Peyer's patch (tissue), 4 donors: ENCODE measurements at regions not wholly inside any gene's neighbourhood (a gene's known extent, or its start where the extent isn't known, plus 50 kb on each side); places are given as distances from the start of the nearest gene placed in this dataset.

ENCODE experiments used
- CTCF ChIP-seq, 6 experiments: fragments of 450-650 bp in 4 of 6; fragments of 200-600 bp in 2 of 6; sonication (generic) in 1 of 6; IDR thresholded peaks; one replicate each; pipeline ENCODE4 v1.5.1; 2017 to 2019; ENCODE audit warnings: antibody characterized with exemption in 6 of 6, mild to moderate bottlenecking in 3 of 6, moderate library complexity in 1 of 6
- POLR2A ChIP-seq, 2 donors: fragments of 450-650 bp; IDR thresholded peaks; one replicate each; pipeline ENCODE4 v1.5.1; 2017; ENCODE audit warnings: antibody characterized with exemption in 2 of 2, mild to moderate bottlenecking in 2 of 2, moderate library complexity in 2 of 2

GRCh38 chr14:38941488-38941887 lies 161.5 kb downstream of the SEC23A start:
- TF ChIP-seq CTCF (IDR thresholded peaks at IDR 0.05) (no peak), POLR2A (IDR thresholded peaks at IDR 0.05) (no peak)
